Endodermal cell (in vitro differentiated cells): ENCODE measurements at regions not wholly inside any gene's neighbourhood (a gene's known extent, or its start where the extent isn't known, plus 50 kb on each side); places are given as distances from the start of the nearest gene placed in this dataset.

Experiments used
- DNase-seq: peaks from one replicate; pipeline ENCODE4 v3.0.0-alpha.2; 2017
- H3K27ac ChIP-seq: 2 replicates; pipeline ENCODE4 v1.5.1; 2013; ENCODE audit warnings: mild to moderate bottlenecking, low read depth, low read length, moderate library complexity
- H3K27me3 ChIP-seq: 2 replicates; pipeline ENCODE4 v1.6.1; 2013; ENCODE audit warnings: mild to moderate bottlenecking, low read length, moderate library complexity; ENCODE audit not compliant: insufficient read depth, control insufficient read depth, poor library complexity, severe bottlenecking
- H3K36me3 ChIP-seq: 2 replicates; pipeline ENCODE4 v1.7.0; 2013; ENCODE audit warnings: mild to moderate bottlenecking, low read length, moderate library complexity; ENCODE audit not compliant: control insufficient read depth, insufficient read depth
- H3K4me1 ChIP-seq: one replicate; pipeline ENCODE4 v1.7.0; 2013; ENCODE audit warnings: low read length; ENCODE audit not compliant: control insufficient read depth, insufficient read depth
- H3K4me3 ChIP-seq: 2 replicates; pipeline ENCODE4 v1.5.1; 2013; ENCODE audit warnings: mild to moderate bottlenecking, low read length, moderate library complexity
- H3K9ac ChIP-seq: 2 replicates; pipeline ENCODE4 v1.6.1; 2013; ENCODE audit warnings: mild to moderate bottlenecking, low read length, moderate library complexity; ENCODE audit not compliant: poor library complexity, severe bottlenecking; ENCODE audit errors: extremely low read depth
- H3K9me3 ChIP-seq: 2 replicates; pipeline ENCODE4 v1.6.1; 2013; ENCODE audit warnings: mild to moderate bottlenecking, low read length, moderate library complexity; ENCODE audit not compliant: control insufficient read depth
- H3K27ac Mint-ChIP-seq: 2 replicates; pipeline ENCODE4 v1.8.0; 2020; ENCODE audit warnings: mixed read lengths
- H3K27me3 Mint-ChIP-seq: 2 replicates; pipeline ENCODE4 v1.8.0; 2021; ENCODE audit warnings: mild to moderate bottlenecking, mixed read lengths; ENCODE audit not compliant: insufficient read depth
- H3K36me3 Mint-ChIP-seq: 2 replicates; pipeline ENCODE4 v1.8.0; 2020; ENCODE audit warnings: low read depth, mixed read lengths
- H3K4me1 Mint-ChIP-seq: 2 replicates; pipeline ENCODE4 v1.8.0; 2020; ENCODE audit warnings: mixed read lengths
- H3K4me3 Mint-ChIP-seq: 2 replicates; pipeline ENCODE4 v1.8.0; 2020; ENCODE audit warnings: mild to moderate bottlenecking, moderate library complexity, mixed read lengths
- H3K9me3 Mint-ChIP-seq: 2 replicates; pipeline ENCODE4 v1.8.0; 2020; ENCODE audit warnings: mild to moderate bottlenecking, mixed read lengths
- WGBS, 2 experiments: methylation state at CpG; one replicate each; pipeline versions ENCODE4 v1.1.5 to v1.1.7; 2013; ENCODE audit warnings: missing lambda C conversion rate in 2 of 2, mixed read lengths in 1 of 2; ENCODE audit not compliant: insufficient coverage in 1 of 2, insufficient read length in 1 of 2; 5-methylcytosine and 5-hydroxymethylcytosine counted together
- TF ChIP-seq, protein P1 (sequence below): fragments of 200-600 bp; sonication (generic); conservative IDR thresholded peaks from 2 replicates; pipeline ENCODE4 v1.5.0; 2021; ENCODE audit warnings: antibody characterized with exemption, mild to moderate bottlenecking

DNA sequence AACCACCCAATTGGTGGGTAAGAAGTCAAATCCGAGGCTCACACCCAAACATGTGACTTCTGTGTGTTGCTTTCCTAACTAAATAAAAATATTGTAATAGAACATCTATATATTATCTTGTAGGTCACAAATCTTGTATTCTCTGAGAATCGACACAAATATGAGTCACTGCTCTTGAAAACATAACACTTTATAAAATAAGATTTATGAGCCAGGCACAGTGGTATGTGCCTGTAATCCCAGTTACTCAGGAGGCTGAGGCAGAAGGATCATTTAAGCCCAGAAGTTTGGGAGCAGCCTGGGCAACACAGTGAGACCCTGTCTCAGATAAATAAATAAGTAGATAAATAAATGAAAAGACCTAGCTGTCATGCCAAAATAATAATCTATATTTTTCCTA is 624.1 kb downstream of the ANXA1 start:
- Histone ChIP-seq H3K4me3 (no peak overlapping the region), H3K4me1 (no peaks in the 10 kb centered on the region), H3K36me3 (no peaks in the 10 kb centered on the region), H3K9ac (no peak overlapping the region), H3K9me3 (no peaks in the 10 kb centered on the region), H3K27me3 (no peaks in the 10 kb centered on the region), H3K27ac (no peak overlapping the region)
- Mint-ChIP-seq H3K4me3 (no peak overlapping the region), H3K27ac (no peak overlapping the region), H3K9me3 (no peaks in the 10 kb centered on the region), H3K27me3 (no peaks in the 10 kb centered on the region), H3K4me1 (no peaks in the 10 kb centered on the region), H3K36me3 (no peaks in the 10 kb centered on the region)
- TF ChIP-seq, protein P1, sequence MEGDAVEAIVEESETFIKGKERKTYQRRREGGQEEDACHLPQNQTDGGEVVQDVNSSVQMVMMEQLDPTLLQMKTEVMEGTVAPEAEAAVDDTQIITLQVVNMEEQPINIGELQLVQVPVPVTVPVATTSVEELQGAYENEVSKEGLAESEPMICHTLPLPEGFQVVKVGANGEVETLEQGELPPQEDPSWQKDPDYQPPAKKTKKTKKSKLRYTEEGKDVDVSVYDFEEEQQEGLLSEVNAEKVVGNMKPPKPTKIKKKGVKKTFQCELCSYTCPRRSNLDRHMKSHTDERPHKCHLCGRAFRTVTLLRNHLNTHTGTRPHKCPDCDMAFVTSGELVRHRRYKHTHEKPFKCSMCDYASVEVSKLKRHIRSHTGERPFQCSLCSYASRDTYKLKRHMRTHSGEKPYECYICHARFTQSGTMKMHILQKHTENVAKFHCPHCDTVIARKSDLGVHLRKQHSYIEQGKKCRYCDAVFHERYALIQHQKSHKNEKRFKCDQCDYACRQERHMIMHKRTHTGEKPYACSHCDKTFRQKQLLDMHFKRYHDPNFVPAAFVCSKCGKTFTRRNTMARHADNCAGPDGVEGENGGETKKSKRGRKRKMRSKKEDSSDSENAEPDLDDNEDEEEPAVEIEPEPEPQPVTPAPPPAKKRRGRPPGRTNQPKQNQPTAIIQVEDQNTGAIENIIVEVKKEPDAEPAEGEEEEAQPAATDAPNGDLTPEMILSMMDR: no peak
- 100% methylated on average over 2 of the region's 2 CpGs; no CpG with 5 or more reads in 1 of the 2 experiments for WGBS, 2 experiments
- no peak for DNase-seq

DNA sequence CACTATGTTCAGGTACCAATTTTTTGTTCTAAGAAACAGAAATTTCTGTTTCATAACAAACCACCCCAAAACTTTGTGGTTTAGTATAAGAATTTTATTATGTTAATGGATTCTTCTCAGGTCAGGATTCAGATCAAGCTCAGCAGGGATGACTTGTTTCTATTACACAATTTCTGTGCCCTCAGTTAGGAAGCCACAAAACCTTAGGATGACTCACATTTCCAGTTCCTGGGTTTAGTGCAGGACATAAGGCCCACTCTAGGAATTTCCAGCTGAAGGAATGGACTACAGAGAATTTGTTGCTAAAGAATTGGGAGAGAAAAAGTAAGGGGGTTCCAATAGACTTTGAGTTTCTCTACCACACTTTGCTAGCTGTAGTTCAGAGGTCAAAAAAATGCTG is 629.3 kb downstream of the ANXA1 start:
- TF ChIP-seq, protein P1: no peak
- Histone ChIP-seq H3K4me1 (no peaks in the 10 kb centered on the region), H3K9ac (no peak overlapping the region), H3K4me3 (no peak overlapping the region), H3K36me3 (no peaks in the 10 kb centered on the region), H3K27me3 (no peaks in the 10 kb centered on the region), H3K27ac (no peak overlapping the region), H3K9me3 (no peaks in the 10 kb centered on the region)
- no peaks in the 10 kb centered on the region for H3K4me1 Mint-ChIP-seq
- peaks cover 6% of the 10 kb centered on the region for H3K9me3 Mint-ChIP-seq
- H3K27ac Mint-ChIP-seq: no peak overlapping the region
- H3K27me3 Mint-ChIP-seq: no peaks in the 10 kb centered on the region
- H3K4me3 Mint-ChIP-seq: no peak overlapping the region
- DNase-seq: no peak
- H3K36me3 Mint-ChIP-seq: peaks cover 4% of the 10 kb centered on the region

DNA sequence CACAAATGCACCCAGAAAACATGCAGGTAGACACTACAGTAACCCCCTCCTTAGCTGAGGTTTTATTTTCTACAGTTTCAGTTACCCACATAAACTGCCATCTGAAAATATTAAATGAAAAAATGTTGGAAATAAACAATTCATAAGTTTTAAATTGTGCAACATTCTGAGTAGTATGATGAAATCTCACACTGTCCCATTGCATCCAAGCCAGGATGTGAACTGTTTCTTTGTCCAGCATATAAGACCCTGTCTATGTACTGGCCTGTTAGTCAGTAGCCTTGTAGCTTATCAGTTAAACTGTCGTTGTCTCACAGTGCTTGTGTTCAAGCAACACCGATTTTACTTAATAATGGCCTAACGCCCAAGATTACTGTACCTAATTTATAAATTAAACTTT is 630.5 kb downstream of the ANXA1 start:
- no peaks in the 10 kb centered on the region for H3K36me3 ChIP-seq
- H3K27me3 ChIP-seq: no peaks in the 10 kb centered on the region
- TF ChIP-seq, protein P1: no peak
- Mint-ChIP-seq H3K27me3 (no peaks in the 10 kb centered on the region), H3K4me1 (no peaks in the 10 kb centered on the region), H3K4me3 (no peak overlapping the region), H3K36me3 (peaks cover 5% of the 10 kb centered on the region), H3K9me3 (peaks cover 17% of the 10 kb centered on the region), H3K27ac (no peak overlapping the region)
- H3K9me3 ChIP-seq: no peaks in the 10 kb centered on the region
- WGBS, 2 experiments: 45% methylated on average over 2 of the region's 3 CpGs; no CpG with 5 or more reads in 1 of the 2 experiments
- DNase-seq: no peak
- H3K27ac ChIP-seq: no peak overlapping the region
- no peaks in the 10 kb centered on the region for H3K4me1 ChIP-seq
- H3K4me3 ChIP-seq: no peak overlapping the region
- H3K9ac ChIP-seq: no peak overlapping the region
